Putamen (tissue), 1 donor: ENCODE measurements at regions not wholly inside any gene's neighbourhood (a gene's known extent, or its start where the extent isn't known, plus 50 kb on each side); places are given as distances from the start of the nearest gene placed in this dataset.

ENCODE experiments used
- DNase-seq: peaks from one replicate; pipeline ENCODE4 v3.0.0-alpha.2; 2016; ENCODE audit warnings: low spot score

DNA sequence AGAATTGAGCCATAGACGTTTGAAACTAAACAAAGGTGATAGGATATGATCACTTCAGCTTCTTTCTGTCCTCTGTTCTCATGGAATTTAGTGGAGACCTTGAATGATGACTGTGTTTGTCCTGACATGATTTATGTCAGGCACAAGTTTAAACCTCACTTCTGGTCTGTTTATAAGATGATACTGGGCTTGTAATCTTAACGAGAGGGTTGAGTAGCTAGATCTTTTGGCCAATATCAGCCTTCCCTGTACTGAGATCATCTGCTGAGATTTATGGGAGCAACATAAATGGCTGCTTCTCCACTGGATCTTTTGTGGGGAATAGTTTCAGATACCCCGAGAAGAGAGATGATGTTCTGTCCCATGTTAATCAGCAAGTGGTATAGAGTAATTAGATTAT, 121.8 kb upstream of the OBI1 start:
- no peak for DNase-seq

- DNase-seq: no peak
Observed at GRCh38 chr13:78779608-78780007, 120.7 kb upstream of the OBI1 start.

- DNase-seq: no peak
Observed at GRCh38 chr13:78777976-78778375, 119.0 kb upstream of the OBI1 start.

GRCh38 chr13:78777396-78777795, 118.4 kb upstream of the OBI1 start:
- no peak for DNase-seq

- no peak for DNase-seq
Observed at GRCh38 chr13:78772933-78773332, 114.0 kb upstream of the OBI1 start.

GRCh38 chr13:78770601-78771000, 111.6 kb upstream of the OBI1 start:
- DNase-seq: no peak

- no peak for DNase-seq
Observed at GRCh38 chr13:78768950-78769349, 110.0 kb upstream of the OBI1 start.

DNA sequence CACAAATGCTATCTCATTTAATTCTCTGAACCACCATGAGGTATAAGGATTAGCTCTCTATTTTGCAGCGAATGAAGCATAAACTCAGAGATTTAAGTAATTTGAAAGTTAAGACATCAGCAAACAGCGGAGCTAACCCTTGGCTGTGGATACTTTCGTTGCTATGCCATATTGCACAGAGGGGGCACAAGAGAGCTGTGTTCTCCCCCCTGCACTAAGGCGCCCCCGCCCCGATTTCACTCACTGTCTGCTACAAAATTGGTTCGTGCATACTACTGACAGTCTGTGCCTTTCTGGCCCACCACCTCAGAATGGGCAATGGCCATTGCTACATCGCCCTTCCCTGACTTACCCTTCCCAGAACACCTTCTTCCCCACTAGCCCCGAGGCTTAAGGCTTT, 105.7 kb upstream of the OBI1 start:
- DNase-seq: no peak

DNA sequence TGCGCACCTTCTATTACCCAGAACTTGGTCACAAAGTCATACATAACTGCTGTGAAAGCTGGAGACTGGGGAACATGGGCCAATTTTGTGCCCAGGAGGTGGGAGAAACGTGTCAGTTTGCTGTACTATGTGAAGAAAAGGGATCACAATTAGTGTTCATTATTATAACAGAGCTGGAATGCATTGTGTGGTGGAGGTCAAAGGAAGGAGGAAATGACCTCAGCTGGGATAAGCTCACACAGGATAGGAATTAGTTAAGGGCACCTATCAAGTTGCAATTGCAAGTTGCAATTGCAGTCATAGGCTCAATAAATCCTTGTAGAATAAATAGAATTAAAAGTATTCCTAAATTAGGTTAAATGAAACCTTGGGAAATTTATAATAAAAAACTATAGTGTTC, 103.9 kb upstream of the OBI1 start:
- no peak for DNase-seq

DNA sequence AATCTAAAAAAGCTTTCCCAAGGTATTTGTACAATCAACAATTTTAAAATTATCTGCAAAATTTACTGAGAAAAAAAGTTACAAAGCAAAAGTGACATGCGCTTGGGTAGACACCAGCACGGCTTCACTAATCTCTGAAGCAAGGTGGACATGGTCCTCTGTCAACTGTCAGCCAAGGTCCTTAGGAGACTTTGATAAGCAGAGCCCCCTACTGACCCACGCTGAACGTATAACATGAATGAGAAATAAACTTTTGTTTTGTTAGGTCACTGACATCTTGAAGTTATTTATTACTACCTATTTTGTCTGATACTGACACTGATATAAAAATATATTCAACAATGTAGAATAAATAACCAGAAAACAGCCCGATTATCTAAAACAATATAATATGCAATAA, 100.7 kb upstream of the OBI1 start:
- DNase-seq: no peak

DNA sequence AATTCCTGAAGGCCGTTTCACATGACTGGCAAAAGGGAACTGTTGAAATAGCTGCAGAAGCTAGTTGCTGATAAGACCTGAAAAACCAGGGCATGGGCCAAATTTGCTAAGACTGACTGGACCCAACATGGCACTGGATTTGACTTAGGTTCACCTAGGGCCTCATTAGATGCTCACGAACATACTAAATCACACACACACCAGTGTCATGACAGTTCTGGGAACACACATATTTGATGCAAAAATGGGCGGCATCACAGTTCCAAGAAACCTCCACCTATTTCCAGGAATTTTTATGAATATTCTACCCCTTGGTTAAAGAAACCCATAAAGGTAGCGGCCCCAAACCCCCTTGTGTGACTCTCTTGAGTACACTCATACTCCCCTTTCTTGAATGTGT, 99.6 kb upstream of the OBI1 start:
- no peak for DNase-seq

GRCh38 chr13:78753435-78753834, 94.5 kb upstream of the OBI1 start:
- DNase-seq: no peak

DNA sequence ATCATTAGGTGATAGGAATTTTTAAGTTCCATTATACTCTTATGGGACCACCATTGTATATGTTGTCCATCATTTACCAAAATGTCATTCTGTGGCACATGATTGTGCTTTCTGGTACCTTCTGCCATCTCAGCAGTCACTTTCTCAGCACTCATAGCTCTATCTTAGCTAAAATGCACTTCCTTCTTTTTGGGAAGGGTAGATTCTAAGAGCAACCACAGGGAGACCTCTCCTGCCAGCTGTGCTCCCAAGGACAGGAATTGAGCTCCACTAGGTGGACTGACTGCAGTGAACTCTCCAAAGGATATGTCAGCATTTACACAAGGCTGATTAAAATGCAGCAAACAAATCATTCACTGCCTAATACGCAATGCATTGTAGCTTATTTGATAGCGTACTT, 91.8 kb upstream of the OBI1 start:
- DNase-seq: no peak

DNA sequence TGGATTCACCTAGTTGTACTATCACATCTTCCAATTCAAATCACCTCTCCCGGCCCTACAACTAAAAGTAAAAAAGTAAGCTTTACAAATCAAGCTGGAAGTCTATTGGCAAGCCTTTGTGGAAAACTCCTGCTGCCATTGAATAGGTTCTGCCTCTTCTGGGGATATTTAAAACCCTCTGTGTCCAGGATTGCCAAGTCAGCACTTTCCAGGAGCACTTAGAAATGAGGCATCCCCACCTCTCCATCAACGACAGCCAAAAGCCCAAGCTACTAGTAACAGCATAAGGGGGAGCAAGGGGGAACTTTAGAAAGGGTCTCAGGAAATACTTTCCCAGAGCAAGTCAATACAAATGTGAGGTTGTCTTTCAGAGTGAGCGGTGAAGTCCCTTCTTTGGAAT, 85.0 kb upstream of the OBI1 start:
- DNase-seq: no peak

DNA sequence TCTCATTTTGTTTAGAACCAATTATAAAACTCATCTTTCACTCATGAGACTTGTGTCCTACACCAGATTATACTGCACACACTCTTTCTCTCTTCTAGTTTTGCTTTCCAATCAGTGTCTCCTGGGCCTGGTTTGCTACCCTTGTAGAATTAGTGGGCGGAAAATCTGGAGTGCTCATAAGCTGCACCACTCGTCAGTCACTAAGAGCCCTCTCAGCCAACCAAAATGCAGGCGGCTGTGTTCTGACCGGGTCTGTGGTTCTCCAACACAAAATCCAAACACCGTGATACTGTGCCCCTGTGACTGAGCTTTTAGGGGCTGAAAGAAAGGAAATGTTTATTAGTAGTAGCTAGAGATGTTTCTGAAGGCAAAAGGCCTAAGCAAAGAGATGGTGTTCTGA, 83.7 kb upstream of the OBI1 start:
- no peak for DNase-seq

DNA sequence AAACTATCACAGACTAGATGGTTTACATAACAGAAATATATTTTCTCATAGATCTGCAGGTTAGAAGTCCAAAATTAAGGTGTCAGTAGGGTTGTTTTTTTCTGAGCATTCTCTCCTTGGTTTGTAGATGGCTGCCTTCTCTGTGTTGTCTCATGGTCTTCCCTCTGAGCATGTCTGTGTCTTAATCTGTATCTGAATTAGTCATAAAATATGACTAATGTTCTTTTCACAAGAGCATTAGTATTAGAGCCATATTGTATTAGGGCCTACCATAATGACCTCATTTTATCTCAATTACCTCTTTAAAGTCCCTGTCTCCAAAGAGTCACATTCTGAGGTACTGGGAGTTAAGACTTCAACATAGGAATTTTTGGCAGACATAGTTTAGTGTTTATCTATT, 77.2 kb upstream of the OBI1 start:
- DNase-seq: no peak

DNA sequence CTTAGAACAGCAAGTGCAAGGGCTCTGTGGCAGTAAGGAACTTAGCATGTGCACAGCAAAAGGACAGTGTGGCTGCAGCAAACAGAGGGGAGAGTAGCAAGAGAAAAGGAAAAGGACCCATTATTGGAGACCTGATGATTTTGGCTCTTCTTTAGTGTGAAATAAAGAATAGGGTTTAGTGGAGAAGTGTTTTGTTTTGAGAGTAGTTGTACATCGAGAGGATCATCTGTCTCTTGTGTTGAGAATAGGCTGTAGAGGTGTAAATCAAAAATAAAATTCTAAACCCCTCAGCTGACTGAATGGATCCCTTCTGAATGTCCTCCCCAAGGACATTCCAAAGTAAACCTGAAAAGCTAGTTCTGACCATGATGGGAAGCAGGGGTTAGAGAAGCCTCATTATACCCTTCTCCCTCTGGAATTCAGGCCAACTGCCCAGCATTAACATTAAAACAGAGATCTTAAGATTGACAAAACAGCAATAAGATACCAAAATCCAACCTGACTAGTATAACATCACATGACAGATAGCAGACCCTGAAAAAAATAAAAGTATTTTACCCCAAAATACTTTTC, 73.6 kb upstream of the OBI1 start:
- no peak for DNase-seq

DNA sequence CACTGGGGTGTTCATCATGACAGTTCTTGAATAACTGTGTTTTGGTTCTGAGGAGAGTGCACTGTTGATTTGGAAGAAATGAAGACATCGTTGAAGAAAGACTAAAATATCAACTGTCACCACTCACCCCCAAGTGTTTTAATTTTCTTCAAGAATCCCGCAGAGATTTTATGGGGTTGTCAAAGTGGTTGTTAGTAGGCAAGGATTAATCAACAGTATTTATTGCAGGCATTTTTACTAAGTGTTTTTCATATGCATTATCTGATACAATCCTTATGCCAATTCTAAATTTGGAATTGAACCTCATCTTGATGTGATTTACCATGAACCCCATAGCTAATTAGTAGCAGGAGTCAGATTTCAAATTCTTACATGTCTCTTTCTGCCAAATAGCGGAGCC, 63.7 kb upstream of the OBI1 start:
- DNase-seq: no peak

DNA sequence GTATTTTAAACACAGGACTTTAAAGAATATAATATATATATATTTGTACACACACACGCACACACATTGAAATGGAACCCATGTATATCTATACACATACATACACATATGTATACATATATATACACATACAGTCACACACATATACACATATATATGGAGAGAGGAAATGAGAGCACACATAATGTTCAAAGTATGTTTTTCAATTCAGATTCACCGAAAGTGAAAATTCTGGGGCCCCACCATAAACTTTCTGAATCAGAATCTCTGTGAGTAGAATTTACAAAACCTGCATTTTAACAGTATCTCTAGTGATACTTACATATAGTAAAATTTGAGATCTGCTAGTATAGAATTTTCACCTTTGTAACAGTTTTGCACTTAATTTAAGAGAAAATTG, 60.4 kb upstream of the OBI1 start:
- DNase-seq: no peak

DNA sequence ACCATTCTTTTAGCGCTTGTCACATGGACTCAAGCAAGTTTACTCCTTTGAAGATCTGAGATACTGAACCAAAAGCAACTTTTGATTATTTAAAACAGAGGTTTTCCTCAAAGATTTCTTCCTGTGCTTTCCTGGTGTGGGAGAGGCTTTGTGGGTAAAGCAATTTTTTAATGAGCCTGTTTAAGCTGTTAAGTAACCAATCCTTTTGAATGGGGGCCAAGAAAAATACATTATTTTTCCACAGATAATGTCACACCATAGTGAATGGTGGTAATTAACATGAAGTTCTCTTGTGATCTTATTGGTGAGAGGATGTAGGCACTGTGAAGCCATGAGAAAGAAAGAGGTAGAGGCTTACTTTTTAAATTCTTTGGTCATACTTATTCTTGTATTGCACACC, 55.8 kb upstream of the OBI1 start:
- no peak for DNase-seq

DNA sequence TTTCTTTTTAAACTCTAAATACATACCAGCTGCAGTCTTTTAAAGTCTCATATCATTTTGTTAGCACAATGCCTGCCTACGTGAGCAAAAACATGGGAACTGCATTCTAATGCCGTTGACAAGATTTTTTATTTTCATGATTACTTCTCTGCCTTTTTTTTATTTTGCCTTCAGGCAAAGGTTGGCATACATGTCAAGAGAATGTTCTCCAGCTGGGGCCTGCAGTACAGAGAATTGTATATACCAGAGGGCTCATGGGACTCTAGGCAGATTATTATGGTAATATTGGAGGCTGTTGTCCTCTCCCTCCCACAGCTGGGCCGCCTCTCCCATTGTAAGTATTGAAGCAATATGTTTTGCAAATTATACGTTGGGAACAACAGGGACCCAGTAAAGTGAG, 53.9 kb upstream of the OBI1 start:
- no peak for DNase-seq

GRCh38 chr13:78709028-78709427, 50.1 kb upstream of the OBI1 start:
- DNase-seq: no peak
